GM19025 (cell line): ENCODE measurements at regions not wholly inside any gene's neighbourhood (a gene's known extent, or its start where the extent isn't known, plus 50 kb on each side); places are given as distances from the start of the nearest gene placed in this dataset.

Experiments
- ATAC-seq: cut with Tn5 transposase; IDR thresholded peaks from one replicate; pipeline ENCODE4 v1.9.1; 2021; ENCODE audit warnings: mild to moderate bottlenecking, low read depth, moderate library complexity; ENCODE audit not compliant: unreplicated experiment

DNA sequence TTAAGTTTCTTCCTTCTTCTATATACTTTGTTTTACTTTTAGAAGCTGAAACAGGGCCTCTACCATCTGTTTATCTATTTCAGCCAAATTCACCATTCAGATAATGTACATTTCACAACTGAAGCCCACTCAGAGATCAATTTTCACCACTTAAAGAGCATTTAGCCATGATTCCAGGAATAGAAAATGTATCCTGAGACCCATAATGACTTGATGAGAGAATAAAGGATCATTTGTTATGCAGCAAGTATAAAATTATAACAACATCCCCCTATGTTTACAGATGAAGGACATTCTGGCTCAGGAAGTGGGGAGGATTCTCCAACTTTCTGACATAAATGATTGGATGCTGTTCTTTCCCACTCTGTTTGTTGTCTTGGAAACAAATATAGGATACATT lies 962.1 kb upstream of the EEF2KMT start:
- ATAC-seq, result no peak

DNA sequence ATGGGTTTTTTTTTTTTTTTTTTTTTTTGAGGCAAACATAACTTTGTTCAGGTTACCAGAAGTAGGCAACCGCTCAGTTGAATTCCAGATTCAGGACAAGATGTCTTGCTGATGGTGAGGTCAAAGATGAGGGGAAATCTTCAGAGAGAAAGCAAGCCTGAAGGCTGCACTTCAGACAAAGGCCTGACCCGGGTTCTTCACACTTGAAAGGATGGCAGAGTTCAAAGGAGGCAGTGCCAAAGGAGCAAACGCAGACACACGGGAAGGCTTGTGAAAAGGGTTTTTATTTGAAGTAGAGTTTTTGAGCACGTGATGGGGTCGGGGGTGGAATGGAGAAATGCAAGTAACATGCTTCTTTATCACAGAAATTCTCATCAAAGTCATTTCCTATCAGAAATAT lies 960.2 kb upstream of the EEF2KMT start:
- ATAC-seq, result no peak

GRCh38 chr16:6048017-6048416 lies 950.4 kb upstream of the EEF2KMT start:
- no peak for ATAC-seq

GRCh38 chr16:6047325-6047724 lies 949.7 kb upstream of the EEF2KMT start:
- ATAC-seq, result no peak

DNA sequence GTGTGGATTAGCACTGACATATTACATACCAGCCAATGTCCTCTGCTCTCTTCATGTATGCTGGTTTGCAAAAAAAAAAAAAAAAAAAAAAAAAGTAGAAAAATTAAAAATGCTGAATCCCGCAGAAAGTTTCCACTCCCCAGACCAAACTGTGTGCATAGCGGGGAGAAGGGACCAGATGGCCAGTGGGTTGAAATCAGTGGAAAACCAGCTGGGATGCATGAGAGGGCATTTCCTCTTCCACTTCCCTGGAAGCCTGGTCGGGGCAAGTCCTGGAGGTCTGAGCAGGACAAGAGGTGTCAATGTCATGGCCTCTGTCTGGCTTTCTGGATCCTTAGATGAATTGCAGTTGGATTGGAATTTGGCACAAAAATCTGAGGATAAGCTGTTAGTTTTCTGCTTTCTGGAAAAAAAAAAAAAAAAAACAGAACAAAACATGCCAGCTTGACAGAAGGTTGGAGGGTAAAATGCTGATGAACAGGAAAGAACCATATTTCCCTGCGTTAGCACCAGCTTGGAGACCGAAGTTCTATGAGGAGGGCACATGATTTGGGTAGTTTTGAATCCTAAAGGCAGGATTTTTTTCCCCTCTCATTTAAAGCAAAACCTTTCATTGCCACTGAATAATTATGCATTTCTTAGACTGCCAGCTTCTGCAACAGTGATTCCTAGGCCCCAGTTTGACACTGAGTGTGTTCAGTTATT lies 941.5 kb upstream of the EEF2KMT start:
- no peak for ATAC-seq

GRCh38 chr16:6035161-6035560 lies 937.6 kb upstream of the EEF2KMT start:
- ATAC-seq, result no peak

- no peak for ATAC-seq
Measured at GRCh38 chr16:6034511-6034910, 936.9 kb upstream of the EEF2KMT start.

- no peak for ATAC-seq
Measured at GRCh38 chr16:6032438-6032837, 934.8 kb upstream of the EEF2KMT start.

- ATAC-seq, result no peak
Measured at GRCh38 chr16:6031567-6031966, 934.0 kb upstream of the EEF2KMT start.

- no peak for ATAC-seq
Measured at GRCh38 chr16:6031102-6031501, 933.5 kb upstream of the EEF2KMT start.

DNA sequence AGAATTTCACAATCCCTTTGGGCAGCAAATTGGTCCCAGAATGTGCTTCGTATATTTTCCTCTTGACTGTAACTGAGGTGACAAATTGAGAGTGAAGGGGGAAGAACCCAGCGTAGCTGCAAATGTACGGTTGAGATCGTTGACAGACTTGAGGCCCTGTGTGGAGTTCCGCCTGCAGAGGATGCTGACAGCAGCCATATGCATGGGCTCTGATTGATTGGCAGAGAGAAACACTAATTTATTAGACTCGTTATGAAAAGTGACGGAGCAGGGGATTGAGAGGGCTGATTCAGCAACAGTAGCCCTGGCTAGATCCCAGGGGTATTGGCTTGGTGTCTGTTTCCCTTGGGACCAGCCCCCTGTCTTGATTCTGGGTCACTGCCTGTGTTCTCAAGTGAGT lies 930.1 kb upstream of the EEF2KMT start:
- no peak for ATAC-seq

DNA sequence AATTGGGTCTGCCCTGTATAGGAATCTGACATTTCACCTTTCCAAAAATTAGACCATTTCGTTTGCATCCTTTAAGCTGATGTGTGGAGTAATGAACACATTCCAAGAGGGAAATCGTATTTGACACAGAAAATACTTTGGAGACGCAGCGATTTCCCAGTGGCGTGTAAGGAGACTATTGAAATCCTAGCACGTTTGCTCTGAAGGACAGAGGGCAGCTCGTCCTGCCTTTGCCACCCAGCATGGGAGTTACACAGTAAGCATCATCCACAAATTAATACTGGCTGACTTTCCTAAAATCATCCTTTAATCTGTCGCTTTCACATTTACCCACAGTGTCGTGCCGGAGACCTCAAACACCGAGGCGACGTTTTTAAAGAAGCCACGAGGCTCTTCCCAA lies 925.9 kb upstream of the EEF2KMT start:
- ATAC-seq, result no peak

DNA sequence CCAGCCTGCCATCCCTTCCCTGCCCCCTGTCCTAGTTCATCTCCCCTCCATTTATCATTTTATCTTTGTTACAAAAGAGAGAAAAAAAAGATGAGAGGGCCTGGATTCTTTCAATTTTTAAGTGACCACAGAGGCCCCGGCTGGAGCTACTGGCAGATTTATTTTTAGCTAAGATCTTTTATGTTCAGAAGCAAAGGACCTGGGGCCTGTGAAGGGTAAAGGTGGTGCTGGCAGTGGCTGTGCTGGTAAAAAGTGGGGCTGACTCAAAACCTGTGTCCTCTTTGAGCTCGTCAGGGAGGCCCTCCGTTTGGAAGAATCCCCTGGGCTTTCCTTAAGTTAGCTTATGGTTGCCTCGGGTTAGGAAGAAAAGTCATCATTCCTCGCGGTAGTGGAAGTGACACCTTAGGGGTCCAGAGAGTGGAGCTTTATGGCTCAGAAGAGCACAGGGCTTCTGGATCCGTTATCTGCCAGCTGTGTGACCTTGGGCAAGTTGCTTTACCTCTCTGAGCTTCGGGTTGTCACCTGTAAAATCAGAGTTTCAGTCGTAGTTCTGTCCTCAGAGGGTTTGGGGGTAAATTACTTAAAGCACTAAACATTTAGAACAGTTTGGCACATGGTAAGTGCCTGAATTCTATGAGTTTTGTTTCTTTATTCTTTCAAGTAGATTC lies 923.8 kb upstream of the EEF2KMT start:
- no peak for ATAC-seq

GRCh38 chr16:6020162-6020985 lies 922.8 kb upstream of the EEF2KMT start:
- no peak for ATAC-seq

DNA sequence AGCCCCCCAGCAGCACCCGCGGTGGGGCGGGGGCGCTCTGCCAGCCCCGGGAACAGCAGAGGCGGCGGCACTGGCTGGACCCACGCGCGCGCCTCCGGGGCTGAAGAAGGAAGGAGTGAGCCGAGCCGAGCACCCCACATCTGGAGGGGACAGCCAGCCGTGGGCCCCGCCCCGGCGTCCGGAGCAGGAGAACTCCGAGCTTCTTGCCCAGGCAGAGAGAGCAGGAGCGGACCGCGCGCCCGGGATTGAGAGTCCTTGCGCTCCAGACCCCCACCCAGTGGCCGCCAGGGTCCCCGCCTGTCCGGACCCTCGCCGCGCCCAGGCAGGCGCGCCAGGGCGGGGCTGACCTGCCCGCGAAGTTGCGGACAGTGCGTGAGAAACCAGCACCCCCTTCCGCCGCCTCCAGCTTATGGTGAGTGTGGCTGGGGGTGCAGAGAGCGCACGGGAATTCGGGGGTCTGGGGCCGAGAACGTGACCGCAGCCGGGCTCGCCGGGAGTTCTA lies 921.9 kb upstream of the EEF2KMT start:
- ATAC-seq, result no peak

DNA sequence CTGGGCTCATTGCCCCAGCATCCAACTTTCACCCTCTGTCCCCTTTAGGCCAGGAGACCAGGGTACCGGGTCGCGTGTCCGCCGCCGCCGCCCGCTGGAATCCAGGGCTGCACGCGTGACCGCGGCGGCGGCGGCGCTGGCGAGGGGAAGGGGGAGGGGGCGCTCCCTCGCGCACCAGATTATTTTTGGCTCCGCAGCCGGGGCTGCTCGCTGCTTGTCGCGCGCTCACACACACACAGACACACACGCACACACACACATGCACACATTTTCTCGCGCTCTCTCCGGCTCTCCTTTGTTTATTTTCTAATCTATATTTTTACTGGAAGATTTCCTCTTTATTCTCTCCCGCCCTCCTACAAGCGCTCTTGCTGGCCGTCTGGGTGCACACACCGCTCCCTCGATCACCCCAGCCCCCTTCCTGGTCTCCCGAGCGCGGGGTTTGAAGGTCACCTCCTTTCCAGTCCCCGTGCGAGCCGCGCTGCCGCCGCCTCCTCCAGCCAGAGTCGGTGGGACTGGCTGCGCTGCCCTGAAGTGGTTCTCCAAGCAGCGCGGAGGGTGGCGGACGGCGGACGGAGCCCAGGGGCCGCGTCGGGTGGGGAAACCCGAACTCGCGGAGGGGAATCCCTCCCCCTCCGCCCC lies 921.4 kb upstream of the EEF2KMT start:
- ATAC-seq, result no peak

DNA sequence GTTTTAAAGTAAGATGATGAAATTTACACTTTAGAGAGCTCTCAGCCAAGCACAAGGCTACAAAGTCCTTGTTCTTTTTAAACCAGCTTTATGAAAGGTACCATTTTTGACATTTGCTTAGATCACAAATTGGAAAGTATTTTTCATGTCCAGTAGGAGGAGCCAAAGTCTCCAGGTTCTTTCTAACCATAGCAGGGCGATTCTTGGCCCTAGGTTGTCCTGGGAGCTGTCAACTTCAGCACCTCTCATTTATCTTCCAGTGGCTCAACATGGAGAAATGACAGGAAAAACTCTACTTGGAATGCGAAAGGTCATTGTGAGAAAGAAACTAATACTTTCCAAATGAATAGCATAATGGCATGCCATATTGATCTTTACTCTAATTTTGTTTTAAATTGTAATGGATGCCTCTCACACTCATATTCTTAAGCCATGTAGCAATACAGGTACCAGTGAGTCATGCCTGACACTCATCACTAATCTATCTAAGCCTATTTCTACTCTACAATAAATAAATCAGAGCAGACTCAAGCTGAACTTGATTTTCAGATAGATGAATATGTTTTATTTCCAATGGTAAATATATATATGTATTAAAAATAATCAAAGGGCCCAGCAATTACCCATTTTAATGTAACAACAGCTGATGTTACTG lies 919.1 kb upstream of the EEF2KMT start:
- ATAC-seq, result no peak

GRCh38 chr16:6012716-6013115 lies 915.1 kb upstream of the EEF2KMT start:
- no peak for ATAC-seq

DNA sequence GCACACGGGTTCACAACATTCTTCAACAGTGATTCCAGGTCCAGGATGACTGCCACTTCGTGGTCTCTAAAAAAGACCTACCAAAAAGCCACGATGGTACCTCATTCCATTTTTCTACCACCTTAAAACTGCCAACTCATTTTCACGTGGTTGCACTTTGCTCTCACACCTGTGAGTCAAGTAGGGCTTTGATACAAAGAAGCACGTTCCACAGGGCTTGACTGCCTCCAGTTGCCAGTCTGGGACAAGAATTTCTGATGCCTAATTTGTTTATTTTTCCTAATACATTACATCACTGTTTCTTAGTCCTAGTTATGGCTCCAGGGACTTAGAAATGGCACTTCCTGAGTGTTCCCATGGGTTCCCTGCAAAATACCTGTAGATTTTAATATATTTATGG lies 911.6 kb upstream of the EEF2KMT start:
- no peak for ATAC-seq

- no peak for ATAC-seq
Measured at GRCh38 chr16:6008670-6009069, 911.1 kb upstream of the EEF2KMT start.
